HK-2 (cell line): ENCODE measurements at regions not wholly inside any gene's neighbourhood (a gene's known extent, or its start where the extent isn't known, plus 50 kb on each side); places are given as distances from the start of the nearest gene placed in this dataset.
"Not testable (repeated sequence)": the region's sequence is repeated elsewhere in the genome, so short reads cannot be mapped to it uniquely, and the experiment has no call there.

Source experiments
- DNase-seq: peaks from one replicate; pipeline ENCODE4 v3.0.0-alpha.2; 2018; ENCODE audit not compliant: unreplicated experiment

DNA sequence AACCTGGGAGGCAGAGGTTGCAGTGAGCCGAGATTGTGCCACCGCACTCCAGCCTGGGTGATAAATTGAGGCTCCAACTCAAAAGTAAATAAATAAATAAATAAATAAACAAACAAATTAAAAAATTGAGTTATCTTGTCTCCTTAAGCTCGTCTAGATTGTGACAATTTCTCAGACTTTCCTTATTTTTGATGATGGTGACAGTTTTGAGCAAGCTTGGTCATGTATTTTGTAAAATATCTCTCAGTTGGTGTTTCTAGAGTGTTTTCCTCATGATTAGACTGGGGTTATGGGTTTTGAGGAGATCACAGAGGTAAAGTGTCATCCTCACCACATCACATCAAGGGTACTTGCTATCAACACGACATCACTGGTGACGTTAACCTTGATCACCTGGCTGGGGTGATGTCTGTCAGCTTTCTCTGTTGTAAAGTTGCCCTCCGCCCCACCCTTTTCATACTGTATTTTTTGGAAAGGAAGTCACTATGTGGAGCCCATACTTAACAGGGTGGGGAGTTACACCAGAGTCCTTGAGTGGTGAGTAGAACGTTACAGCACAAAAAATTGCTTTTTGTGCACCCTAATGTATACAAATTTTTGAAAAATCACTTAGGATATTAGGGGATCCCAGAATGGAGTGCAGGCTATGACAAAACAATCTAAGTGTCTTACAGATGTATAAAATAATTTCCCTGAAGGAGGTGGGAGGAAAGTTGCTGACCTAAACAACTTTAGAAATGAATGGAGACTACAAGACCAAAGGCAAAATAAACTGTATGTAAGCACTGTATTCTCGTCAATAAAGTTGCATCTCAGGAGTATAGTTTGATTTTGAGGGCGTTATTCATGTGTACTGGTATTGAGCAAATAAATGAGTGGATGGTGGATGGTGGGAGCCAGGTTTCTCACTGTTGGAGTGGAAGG lies 116.4 kb upstream of the SGK1 start:
- DNase-seq, result no peak

DNA sequence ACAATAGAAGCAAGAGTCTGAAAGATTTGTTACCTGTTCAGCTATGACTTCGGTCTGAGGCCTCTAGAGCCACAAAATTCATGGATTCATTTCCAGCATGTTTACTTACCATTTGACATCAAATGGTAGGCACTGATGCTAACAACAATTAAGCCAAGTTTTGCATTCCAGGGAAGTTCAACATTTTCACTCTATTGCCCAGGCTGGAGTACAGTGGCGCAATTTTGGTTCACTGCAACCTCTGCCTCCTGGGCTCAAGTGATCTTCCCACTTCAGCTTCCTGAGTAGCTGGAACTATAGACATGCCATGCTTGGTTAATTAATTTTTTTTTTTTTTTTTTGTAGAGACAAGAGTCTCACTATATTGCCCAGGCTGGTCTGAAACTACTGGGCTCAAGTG lies 114.1 kb upstream of the SGK1 start:
- no peak for DNase-seq

DNA sequence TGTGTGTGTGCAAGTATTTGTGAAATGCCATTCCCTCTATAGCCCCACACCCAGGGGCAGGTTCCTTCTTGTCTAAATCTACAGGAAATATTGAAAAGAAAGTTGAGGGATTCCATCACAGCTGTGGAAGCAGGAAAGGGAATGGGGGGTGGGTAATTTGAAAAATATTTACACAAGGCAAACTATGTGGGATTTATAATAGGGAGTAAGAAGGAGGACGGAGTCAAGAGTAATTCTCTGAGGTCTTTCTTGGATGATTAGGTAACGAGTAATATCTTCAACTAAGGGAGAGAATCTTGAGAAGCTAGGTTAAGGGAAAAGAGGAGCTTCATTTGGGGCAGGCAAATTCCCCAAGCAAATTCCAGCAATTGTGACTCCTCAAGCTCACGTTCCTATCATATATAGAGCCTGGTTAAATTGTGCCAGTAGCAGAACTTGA lies 113.5 kb upstream of the SGK1 start:
- DNase-seq, result no peak

DNA sequence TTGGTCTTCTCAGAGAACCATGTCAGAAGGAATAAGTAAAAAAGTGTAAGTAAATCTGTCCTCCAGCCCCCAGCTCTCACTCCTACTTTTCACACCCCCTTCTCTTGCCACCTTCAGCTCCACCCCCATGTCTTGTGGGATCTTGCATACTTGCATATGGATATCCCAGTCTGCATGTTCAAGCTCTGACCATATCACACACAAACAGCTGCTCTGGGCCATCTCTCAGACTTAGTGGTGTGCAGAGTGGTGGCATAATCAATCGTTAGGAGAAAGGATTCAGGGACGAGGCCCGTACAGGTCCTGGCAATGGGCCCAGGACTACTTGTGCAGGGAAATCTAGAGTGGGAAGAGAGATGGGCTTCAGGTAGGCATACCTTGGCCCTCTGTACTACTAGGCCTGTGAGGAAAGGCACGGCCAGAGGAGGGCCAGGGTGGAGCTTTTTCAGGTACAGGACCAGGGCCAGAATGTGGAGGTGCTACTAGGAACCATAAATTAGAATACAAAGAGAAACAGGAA lies 112.0 kb upstream of the SGK1 start:
- DNase-seq, result no peak

DNA sequence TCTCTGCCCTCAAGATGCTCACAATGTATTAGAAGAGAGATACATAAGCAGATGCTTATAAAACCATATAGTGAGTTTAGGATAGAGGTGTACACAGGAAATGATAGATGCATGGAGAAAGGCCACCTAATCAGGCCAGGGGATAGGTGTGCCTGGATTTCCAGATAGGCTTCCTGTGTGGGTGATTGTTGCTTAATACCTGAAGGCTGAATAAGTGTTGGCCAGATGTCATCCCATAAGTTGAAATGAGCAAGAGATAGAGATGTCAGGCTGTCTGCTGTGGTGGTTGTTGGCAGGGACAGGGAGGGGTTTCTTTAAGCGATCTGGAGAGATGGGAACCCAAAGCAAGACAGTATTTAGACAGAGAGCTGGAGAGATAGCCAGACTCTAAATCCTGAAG lies 109.8 kb upstream of the SGK1 start:
- no peak for DNase-seq

DNA sequence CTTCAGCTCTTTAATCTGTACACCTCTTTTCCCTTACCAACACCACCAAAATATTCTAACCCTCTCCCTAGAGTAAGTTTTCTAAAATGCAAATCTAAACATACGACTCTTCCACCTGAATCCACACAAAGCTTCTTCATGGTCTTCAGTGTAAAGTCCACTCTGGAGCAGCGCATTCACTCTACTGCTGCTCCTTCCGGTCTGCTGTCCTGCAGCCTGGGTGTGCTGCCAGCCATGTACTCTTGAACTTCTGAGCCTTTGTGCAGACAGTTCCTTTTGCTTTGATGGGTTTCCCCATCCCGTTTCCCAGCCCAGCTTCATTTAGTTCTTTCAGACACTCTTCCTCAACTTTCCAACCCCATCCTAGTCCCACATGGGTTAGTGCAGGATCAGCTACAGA lies 108.7 kb upstream of the SGK1 start:
- DNase-seq, result no peak

DNA sequence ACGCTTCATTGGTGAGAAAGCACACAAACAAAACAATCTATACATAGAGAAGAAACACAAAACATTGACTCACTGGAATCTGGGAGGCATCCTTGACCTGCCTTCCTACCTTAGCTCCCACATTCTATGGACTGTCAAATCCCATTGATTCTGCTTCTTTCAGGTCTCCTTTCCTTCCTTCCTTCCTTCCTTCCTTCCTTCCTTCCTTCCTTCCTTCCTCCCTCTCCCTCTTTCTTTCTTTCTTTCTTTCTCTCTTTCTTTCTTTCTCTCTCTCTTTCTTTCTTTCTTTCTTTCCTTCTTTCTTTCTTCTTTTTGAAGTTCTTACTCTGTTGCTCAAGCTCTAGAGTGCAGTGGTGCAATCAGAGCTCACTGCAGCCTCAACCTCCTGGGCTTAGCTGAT lies 108.0 kb upstream of the SGK1 start:
- DNase-seq, result not testable (repeated sequence)

DNA sequence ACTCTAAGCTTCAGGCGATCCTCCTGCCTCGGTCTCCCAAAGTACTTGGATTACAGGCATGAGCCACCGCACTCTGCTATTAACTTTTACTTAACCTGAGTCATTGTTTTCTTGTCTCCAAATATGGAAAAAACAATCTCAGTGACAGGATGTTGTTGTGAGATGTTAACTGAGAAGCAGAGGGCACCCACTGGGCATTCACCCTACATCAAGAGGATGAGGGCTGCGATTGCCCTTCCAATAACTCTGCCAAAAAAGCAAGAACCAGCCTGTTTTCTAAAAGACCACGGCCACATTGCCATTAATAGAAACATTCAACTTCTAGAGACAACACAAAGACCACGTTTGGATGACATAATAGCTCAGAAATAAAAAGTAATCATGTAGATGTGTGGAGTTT lies 107.6 kb upstream of the SGK1 start:
- DNase-seq, result no peak

DNA sequence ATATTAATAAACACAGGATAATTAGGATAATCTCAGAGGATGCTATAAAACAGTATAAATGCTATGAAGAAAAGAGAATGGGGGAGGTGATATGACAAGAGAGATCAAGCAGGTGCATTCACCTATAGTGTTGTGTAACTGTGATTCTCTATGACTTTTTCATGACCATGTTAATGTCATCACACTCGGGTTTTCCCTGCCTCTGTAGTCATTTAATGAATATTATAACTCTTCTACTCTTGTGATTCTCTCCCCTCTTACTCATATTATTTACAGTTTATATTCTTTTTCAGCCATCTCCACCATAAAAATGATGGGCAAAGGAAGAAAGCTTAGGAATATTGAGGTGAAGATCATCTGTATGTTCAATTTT lies 106.9 kb upstream of the SGK1 start:
- no peak for DNase-seq

DNA sequence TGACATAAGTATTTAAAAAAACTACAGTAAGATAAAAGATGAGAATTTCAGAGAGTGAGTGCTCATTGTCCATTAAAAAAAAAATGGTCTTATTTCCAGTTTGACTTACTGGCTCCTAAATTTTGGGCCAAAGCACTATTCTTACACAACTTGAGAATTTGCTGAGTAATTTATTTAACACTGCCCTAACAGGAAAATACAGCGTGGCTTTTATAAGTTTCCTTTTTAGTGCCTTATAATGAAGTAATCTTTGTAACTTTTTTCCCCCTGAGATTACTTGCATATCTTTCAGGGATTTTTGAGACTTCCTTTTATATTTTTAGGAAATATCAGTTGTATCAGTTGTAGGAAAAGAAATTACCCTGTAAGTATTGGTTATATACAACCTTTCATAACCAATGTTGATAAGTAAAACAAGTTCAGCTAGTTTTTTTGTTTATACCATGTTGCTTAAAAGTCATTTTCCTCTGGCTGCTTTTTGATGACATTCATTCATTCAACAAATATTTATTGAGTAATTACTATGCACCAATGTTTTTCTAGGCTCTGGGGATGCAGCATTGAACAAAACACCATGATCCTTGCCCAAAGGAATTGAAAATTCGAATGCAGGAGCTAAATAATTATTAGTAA lies 106.4 kb upstream of the SGK1 start:
- DNase-seq, result no peak

DNA sequence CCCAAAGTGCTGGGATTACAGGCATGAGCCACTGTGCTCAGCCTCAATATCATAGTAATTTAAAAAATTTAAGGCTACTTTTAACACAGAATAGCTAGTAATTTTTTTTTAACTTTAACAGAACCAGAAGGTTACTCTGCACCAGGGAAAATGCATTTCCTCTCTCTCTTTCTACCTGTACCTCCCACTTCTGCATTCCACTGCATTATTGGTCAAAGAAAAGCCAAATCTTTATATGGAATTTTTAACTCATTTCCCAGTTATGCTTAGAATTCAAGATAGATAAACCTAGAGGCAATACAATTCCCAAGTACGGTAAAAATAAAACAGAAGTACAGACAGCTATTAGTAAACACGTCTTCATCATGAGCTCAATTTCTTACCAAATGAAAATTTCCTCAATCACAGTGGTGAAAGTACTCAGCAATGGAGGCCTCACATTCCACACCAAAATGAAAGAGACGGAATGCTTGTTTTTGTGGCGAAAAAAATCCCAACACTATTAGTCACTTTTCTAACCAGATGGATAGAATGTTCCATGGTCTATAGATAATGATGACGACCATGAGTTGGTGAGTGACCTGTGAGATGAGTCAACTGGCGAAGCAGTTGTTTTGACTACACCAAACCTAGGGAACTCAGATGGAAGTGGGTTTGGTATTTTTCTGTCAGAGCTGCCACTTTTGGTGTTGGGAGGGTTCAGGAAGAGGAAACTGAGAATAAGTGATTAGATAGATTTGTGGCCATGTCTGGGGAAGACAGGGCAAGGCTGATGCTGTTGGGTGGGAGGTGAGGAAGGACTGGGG lies 104.7 kb upstream of the SGK1 start:
- peak; percentile 73 for DNase-seq

DNA sequence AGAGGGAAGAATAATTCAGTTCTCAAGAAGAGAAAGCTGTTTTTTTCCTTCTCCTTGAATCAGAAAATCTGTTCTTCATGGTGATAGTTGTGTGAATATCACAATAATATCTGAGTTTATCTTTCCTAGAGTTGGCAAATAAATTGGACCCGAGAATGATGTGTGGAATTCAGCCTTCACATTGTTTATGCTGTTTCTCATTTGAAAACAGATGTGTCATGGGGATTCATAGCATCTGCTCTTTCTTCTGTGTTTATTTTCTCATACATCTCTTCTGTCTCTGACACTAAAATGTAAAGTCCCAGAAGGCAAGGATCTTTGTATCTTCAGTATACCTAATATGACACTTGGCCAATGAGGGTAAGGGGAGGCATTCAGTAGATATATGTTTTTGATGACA lies 103.6 kb upstream of the SGK1 start:
- DNase-seq, result no peak

DNA sequence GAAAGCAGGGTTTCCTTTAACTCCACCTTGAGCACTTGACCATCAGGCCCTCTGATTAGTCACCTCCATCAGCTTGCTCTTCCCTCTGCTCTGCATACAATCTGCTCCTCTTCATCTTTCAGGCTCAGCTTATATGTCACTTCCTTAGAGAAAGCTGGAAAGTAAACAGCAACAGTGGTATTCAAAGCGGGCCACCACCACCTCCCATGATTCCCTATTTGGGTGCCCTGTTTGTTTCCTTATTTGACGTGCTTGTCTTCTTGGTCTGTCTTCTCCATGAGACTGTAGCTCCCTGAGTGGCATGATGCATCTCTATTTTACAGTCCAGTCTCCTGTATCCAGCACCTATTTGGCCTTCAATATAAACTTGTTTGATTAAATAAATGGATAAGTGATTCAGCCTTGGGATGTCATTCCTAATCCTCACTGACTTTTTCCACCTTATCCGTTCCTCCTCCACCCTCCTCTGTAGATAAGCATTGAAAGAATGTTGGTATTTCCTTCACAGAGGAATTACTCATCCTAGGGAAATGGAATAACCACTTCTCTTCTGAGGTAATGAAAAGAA lies 102.8 kb upstream of the SGK1 start:
- peak; percentile 51 for DNase-seq

DNA sequence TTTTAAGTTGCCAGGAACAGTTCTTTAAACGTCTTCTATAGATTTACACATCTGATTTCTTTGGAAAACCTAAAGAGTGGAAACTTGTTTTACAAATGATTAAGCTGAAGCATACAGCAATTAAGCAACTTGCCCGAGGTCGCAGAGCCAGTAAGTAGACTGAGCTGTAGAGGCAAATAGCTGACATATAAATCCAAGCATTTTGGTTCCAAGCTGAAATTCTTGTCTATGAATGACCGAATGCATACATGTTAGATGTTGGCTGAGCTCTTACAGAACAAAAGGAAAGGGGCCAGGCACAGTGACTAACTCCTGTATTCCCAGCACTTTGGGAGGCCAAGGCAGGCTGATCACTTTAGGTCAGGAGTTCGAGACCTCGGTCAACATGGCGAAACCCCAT lies 101.8 kb upstream of the SGK1 start:
- DNase-seq, result no peak

DNA sequence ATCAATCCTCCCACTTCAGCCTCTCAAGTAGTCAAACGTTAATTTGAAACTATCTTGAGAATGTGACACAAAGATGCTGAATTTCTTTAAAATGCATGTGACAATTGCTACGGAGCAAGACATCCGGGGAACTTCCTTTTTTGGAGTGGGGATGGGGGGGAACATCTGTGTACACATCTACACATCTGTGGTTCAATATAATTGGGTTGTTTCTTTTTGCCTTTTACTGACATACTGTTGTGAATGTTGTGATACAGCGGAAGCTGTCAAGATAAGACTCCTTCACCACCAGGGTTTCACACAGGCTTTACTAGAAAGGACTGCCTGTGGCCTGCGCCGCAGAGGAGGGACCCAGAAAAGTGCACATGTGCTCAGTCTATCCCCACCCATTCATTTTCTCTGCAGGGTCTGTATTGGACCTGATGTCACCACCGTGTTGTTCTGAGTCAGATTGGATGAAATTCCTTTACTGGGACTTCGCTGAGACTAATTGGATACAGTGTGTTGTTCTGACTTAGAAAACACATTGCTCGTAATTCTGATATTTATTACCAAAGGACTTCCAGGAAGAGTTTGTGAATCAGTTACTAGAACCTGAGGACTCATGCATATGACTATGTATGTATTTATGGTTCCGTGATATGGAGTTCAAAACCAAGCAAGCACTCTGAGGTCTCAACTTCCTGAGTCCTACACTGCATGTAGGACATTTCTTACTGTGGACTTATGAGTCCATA lies 98.7 kb upstream of the SGK1 start:
- no peak for DNase-seq

DNA sequence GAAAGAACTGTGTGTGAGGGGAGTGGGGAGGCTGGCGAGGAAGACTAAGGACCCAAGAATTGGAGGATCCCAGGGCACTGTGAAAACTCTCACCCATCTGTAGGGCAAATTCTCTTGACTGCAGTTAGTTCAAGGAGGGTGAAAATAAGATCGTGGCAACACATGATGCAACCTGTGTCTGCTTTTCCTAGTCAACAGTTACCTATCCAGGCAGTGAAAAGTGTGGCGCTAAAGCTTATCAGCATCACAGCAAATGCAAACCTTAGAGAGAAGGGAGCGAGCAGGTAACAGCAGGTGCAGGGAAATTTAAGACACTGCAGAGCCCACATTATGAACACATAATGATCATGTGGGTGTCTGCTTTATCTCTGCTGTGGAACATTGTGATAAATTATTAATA lies 97.7 kb upstream of the SGK1 start:
- no peak for DNase-seq

DNA sequence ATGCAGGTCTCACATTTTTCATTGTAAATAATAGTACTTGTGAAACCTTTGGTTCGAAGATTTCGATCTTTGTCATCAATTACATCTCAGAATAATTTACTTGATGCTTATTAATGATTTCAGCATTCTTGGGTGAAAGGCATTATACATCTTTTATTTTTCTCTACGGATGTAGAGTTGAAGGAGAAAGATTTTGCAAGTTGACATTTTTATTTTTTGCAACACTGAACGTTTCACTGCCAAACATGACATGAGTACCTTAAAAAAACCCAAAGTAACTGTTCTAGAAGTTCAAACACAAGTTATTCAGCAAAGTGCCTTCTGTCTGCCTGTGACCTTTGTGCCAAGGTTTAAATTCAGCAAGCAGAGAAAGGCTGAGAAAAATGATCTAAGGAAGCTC lies 97.3 kb upstream of the SGK1 start:
- no peak for DNase-seq

DNA sequence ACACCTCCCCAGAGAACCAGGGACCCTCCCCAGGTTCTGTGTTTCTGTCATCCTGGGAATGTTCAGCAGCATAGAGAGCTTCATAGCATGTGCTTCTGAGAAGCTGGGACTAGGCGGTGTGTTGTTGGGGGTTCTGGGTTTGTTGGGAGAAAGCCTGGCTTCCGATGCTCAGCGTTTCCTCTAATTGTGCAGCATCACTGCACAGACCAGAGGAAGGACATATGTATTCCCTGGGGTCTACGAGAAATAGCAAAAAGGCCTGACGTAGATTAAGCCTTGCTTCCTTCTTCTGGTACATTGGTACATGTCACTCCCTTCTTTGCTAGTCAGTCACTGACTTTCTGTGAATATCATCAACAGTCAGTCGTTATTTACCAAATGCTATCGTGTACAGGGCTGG lies 96.9 kb upstream of the SGK1 start:
- DNase-seq, result no peak

DNA sequence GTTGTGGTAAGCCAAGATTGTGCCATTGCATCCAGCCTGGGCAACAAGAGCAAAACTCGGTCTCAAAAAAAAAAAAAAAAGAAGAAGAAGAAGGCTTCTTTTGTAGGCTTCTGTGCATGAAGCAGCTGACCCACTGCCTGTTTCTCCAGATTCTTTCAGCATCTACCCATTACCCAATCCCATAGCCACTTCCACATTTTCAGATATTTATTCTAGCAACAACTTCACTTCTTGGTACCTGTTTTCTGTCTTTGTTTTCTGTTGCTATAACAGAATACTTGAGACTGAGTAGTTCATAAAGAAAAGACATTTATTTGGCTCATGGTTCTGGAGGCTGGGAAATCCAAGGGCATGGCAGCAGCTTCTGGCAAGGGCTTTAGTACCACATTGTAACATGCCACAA lies 95.3 kb upstream of the SGK1 start:
- no peak for DNase-seq

DNA sequence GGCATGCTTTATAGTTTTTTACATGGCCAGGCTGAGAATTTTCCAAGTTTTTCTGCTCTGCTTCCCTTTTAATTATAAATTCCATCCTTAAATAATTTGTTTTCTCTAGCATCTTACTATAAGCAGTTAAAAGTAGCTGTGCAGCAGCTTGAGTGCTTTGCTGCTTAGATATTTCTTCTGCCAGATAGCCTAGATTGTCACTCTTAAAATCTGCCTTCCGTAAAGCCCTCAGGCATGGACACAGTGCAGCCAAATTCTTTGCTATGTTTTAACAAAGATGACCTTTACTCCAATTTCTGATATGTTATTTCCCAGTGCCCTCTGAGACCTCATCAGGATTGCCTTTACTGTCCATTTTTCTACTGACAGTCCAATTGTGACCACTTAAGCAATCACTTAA lies 92.6 kb upstream of the SGK1 start:
- no peak for DNase-seq

DNA sequence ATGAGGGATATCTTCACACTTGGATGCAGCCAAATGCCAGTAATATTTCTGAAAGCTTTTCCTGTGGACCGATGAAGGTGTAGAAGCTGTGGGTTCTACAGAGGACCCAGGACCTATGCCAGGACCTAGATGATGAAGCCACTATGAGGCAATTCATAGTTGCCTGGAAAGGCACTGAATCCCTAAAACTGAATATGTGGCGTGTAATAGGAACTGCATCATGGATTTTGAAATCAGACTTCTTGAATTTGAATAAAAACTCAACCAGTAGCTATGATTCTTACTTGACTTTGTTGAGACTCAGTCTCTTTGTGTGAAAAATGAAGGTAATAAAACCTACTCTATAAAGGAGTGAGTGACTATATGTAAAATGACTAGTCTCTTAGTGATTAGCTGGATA lies 89.9 kb upstream of the SGK1 start:
- DNase-seq, result no peak
